T-helper 1 cell (primary cell): ENCODE measurements at regions not wholly inside any gene's neighbourhood (a gene's known extent, or its start where the extent isn't known, plus 50 kb on each side); places are given as distances from the start of the nearest gene placed in this dataset.

Experiments
- DNase-seq, 5 donors: peaks; one replicate each; pipeline ENCODE4 v3.0.0-alpha.2; 2012 to 2020

DNA sequence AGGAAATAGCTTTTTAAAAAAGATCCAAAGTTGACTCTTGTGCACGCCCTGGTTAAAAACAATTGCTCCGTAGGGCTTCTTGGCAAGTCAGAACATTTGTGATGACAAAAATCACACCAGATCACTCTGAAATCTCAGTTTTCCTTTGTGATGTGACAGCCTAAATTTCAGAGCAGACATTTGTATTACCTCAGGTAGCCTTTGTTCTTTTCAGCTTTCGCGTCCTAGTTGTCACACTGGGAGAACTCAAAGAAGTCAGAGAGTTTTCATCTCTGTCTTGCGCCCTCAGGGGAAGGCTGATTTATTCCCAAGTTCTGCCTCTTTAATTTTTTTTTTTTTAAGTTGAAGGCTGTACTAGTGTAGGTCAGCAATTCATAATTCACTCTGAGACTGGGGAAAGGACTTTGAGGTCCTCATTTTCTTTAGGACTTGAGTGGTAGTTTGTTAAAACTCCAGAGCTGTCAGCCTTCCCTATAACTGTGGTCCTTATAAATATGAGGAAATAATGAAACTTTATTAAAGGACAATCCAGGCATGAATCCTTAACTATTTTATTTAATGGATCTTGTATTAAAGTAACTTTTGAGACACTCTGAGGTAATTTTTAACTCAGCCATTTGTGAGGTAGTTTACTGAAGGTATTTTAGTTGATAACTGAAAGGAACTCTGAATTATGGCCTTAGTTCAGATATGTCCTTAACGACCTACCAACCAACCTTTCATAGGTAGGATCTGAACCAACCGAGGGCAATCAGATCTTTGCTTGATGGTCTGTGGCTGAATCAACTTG is 525.1 kb upstream of the FAM98A start:
- DNase-seq, result no peak

DNA sequence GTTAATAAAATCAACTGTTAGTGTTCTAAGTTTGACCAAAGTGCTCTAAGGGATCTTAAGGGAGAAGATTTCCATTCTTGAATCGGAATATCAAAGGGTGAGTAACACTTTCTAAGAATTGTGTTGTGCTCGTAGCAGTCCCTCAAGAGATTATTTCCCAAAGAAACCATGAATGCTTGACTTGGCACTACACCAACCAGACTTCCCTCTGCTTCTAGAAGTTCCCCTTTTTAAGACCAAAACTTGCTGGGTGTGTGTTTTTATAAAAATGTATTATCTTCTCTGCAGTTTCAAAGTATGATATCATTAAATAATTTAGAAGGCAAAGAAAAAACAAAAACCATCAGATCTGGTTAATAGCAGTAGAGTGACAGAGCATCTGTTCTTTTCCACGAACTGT is 522.0 kb upstream of the FAM98A start:
- DNase-seq, result no peak

DNA sequence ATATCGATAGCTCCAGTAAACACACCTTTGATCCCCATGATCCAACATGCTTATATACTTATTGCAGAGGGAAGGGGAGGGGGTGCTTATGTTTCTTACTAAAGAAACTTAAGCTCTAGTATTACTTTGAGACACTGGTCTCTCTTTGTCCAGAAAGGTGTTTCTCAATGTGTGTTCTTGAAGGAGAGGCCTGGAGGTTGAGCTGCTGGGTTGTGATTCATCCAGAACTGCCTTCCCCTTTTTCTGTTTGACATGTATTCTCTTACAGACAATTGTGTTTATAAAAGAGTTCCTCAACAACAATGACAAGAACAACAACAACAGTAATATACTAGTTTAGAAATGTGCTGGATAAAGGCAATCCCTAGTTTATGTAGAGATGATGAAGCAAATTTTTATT is 516.0 kb upstream of the FAM98A start:
- no peak for DNase-seq

DNA sequence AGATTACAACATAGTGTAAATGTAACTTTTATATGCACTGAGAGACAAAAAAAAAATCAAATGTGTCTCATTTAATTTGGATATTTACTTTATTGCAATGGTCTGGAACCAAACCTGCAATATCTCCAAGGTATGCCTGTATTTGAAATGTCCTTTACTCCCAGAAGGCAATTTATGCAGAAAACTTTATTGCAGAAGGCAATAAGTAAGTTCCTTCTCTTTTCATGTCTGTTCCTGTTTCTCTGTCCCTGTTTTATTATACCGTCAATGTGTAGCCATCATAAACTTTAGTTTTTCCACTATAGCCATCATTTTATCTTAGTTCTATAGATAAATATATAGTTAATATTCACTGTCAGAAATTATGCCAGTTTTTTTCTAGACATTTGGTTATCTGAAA is 513.1 kb upstream of the FAM98A start:
- DNase-seq, result no peak

DNA sequence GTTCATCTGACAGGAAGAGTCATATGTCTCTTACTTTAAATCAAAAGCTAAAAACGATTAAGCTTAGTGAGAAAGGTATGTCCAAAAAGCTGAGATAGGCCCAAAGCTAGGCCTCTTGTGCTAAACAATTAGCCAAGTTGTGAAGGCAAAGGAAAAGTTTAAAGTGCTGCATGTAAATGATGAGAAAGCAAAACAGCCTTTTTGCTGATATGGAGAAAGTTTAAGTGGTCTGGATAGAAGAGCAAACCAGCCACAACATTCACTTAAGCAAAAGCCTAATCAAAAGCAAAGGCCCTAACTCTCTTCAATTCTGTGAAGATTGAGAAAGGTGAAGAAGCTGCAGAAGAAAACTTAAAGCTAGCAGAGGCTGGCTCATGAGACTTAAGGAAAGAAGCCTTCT is 511.3 kb upstream of the FAM98A start:
- no peak for DNase-seq

DNA sequence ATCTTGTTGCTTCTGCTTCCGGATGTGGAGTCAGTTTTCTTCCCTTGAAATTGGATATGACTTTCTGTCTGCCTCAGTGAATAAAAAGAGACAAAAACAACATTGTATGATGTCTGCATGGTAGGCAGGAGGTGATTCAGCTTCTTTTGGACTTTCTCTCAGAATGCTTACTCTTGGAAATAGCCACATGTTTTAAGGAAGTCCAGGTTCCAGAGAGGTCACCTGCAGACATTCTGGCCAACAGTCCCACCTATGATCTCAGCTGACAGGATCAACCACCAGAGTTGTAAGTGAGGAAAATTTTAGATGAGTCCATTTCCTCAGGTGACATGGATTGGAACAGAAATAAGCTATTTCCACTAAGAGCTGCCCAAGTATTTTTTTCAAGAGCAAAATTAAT is 508.7 kb upstream of the FAM98A start:
- no peak for DNase-seq

DNA sequence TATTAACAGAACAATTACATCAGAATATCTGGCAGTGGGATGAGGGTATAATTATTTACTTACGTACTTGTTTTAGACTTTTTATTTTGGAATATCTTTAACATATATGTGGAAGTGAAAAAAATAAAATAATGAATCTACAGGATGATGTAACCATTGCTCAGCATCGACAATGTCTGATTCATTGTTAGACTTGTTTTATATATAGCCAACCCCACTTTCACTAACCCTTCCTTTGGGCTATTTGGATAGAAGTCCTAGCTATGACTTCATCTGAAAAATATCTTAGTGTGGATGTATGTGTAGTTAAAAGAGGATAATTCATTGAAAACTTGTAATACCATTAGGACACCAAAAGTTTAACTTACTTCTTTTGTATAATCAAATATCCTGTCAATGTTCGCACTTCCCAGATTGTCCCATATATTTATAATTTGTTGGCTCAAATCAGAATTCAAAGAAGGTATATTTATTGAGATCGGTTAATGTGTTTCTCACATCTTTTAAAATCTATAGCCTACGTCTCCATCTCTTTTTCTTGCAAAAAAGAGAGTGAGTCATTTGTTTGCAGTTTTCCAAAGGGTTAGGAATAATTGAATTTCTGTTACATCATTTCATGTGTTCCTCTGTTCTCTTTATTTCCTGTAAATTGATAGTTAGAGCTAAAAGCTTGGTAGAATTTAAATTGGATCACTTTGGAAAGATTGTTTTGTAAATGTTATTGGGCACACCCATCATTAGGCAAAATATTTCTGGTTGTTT is 506.1 kb upstream of the FAM98A start:
- DNase-seq, result no peak

DNA sequence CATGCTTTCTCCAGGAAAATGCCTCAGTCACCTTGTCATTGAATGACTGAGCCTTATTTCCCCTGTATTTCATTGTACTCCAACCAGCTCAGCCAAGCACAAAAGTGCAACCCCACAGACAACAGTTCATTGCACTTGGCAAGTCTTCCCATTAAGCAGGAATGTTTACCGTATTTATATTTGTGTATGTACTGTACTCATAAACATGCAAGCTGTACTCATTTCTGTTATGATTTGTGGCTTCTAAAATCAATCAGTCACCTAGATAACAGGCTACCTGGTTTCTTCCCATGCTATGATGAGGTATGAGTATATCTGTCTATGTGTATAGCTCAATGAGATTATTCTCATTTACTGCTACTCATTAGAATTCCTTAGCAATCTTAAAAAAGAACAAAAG is 505.5 kb upstream of the FAM98A start:
- DNase-seq, result no peak

DNA sequence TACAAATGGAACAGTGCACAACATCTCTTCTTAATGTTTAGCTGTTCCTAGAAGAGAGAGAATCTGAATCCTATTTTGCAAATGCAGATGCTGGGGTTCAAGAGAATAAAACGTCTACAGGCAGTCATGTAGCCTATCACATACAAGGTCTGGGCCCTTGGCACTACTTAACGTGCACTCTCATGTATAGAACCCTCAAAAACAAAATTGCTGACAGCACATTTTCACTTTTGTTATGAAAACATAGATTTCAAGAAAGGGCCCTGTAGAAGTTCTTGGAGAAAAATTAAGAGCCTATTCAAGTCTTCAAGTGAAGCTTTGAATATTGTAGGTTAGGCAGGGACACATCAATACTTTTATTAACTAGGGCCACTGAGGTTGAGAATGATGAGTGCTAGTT is 504.3 kb upstream of the FAM98A start:
- DNase-seq, result no peak

DNA sequence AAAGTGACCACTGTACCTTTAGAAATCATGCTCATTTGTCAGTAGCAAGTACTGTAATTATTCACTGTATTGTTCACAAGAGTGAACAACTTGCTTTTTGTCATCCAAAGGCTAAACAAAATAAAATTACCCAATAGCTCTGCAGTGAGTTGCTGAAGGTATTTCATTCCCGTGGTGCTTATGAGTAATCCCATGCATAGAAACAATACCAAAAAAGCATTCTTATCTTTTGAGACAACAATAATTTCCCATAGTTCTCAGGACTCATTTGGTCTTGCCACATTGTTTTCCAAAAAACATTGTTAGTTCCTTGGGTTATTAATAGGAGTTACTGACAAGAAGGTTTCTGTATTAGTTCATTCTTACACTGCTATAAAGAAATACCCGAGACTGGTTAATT is 503.2 kb upstream of the FAM98A start:
- DNase-seq, result no peak

DNA sequence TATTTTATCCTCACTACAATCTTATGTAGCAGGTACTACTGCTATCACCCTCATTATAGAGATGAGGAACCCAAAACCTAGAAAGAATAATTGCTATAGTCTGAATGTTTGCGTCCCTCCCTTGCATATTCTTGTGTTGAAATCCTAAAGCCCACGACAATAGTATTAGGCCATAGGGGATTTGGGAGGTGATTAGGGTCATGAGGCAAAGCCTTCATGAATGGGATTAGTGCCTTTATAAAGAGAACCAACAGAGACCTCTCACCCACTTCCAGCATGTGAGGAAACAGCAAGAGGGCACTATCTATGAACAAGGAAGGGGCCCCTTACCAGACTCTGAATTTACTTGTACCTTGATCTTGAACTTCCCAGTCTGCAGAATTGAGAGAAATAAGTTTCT is 500.3 kb upstream of the FAM98A start:
- DNase-seq, result no peak

DNA sequence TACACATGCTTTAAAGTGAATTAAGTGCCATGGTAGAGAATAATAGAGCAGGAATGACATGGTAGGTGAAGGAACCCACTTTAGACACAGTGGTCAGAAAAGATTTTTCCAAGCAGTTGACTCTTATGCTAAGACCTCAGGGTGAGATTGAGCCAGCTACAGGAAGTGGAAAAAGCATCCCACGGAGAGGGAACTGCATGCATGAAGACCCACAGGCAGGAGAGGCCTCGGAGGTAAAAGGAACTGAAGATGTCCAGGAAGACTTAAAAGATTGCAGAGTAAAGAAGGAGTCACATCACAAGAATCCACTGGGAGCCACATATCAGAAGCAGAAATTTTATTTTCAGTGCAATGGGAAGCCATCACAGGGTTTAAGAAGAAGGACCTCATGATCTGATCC is 499.2 kb upstream of the FAM98A start:
- DNase-seq, result no peak

DNA sequence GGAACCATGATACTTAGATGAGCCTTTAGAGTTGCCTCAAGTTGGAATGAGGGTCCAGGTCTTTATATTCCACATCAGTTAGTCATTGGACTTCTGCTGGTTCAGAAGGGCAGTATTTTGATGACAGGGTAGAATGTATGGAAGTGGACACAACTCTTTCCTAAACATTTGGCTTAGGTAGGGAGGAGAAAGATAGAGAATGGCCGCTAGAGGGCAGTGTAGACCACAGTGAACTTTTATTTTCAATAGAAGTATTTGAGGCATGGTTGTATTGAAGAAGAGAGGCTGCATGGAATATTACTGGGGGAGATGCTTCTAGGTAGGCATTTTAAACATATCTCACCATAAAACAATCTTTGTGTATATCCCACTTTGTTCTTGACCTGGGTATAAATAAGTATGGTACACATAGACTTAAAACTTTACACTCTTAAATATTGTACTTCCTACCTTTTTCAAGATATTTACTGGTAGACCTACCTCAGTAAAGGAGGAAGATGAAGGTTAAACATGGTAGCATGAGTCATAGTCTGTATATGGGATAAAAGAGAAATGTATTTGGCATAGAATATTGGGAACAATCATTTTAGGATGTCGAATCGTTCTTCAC is 497.6 kb upstream of the FAM98A start:
- peak in 4 of 5 donors; percentile 12 to 42 (median 20) for DNase-seq

DNA sequence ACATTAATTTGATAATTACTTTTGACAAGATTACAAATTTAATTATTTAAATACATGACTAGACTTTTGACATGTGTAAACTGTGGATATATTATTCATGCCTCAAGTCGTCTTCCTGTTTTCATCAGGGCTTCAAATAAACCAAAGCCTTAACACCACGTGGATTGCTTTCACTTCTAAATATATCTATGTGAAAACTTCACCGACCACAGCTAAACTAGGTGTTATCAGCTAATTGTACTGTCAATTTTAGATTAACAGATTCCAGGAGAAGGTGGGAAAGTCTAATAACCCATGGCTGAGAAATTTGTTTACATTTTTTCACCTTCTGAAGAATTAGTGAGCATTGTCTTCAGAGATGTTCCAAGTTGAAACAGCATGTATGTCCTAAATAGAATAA is 494.7 kb upstream of the FAM98A start:
- no peak for DNase-seq

DNA sequence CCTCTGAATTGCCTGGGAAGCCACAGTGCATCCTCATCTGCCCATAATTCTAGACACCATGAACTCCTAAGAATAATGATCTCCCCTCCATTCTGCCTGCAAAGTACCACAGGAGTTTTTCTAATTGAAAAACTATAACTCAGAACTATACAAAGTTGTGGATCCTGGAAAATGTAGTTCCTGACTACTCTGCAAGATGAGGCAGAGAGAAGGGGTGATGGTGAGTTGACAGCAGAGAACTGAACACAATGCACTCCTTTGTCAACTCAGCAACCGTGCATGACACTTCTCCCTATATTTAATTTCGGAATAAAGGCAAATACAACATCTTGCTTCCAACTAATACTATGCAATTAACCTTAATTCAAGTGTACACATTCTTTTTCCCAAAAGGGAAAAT is 471.1 kb upstream of the FAM98A start:
- DNase-seq, result no peak

DNA sequence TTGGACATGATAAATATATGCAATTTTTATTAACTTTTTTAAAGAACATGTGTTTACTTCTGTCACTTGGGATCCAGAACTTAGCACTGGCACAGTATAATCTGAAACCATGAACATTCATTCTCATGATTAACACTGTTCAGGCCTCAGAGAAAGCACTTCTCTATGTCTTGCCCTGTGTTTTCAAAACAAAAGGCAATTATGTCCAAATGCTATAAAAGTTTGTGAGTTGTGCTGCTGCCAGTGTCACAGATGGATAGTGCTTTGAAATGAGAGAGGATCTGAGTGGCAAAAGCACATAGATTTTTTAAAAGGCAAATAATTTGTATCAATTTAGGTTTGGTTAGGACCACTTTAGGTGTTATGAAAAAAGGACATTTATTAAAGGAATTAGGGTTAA is 470.5 kb upstream of the FAM98A start:
- DNase-seq, result no peak

DNA sequence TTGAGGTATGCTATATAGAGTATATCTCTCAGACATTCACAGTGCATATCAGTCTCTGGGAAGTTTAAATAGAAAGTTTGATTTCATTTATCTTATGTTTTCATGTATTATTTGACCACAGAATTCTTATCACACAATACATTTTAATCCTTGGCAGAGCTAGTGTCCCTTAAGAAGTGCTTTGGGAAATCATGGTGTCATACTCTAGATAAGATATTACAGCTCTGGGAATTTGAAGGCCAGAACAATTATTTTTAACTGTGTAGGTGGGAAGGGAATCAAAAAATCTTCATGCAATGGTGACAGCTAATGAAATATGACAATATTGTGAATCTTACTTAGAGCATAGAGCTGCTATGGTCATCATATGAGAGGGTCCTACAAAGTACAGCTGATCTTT is 451.3 kb upstream of the FAM98A start:
- no peak for DNase-seq

DNA sequence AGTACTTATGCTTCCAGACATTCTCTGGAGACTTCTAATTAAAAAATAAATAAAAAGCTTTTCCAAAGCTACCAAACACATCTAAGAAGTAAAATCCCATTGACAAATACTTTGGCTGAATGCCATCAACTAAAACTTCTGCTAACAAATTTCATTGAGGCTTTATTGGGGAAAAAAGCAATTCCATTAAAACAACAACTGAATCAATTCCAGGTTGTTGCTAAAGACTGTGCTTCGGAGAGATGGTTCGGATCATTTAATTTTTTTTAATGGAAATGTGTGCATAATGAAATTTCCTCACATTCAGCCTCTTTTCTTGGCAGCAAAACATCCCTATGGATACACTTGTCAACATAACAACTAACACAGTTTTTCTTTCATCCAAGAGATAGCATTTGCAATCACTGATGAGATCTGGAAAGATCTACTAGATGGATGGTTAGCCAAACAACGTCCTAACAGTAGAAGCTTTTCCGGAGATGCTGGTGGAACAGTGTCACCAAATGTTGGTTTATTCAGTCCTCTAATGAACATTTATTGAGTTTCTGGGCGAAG is 446.1 kb upstream of the FAM98A start:
- DNase-seq, result no peak

DNA sequence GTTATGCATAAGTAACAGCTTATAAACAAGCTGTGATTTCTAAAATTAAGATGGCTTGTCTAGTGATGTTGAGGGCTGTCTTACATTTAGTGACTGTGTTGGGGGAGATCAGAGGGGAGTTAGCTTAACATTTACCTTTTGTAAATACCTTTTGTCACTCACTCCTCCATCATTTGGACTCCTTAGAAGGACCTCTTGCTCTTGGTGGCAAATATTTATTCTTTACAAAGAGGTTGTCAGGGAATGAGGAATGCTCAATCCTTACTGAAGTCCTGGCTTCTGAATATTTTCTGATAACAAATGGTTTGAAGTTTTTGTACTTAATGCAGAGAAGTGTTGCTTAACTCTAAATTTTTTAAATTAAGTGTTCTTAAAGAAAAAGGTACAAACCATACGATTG is 438.8 kb upstream of the FAM98A start:
- no peak for DNase-seq

DNA sequence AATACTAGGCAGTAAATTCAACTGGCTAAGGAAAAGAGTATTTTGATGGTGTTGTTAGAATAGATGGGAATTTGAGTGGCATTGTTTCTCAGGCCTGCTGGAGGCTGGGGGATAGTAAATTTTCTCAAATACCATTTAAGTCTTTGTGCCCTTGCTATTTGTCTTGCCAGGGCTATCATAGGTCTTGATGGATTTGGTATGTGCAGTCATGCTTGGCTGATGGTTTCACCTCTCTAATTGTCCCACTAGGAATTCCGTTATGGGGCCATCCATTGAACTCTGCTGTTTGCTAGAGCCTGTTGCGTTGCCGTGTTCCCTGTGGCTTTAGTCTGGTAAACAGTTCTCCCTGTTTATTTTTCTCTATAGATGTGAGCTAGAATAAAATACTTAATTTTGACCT is 438.1 kb upstream of the FAM98A start:
- no peak for DNase-seq

DNA sequence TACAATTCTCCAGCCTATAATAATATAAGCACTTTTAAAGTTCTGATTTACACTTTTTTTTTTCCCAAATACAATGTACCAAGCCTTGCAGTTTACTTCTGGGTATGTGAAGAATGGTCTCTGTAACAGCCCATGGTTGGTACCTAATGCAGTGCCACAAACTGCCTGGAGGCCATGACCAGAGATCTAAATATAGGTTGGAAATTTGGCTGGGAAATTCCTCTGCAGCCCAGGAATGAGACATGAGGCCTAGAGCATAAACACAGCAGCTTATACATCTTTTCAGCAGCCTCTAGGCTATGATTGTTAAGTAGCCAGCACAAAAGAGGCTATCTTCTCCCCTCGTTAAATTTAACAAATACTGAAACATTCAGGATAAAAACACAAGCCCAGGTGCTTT is 432.0 kb upstream of the FAM98A start:
- no peak for DNase-seq

DNA sequence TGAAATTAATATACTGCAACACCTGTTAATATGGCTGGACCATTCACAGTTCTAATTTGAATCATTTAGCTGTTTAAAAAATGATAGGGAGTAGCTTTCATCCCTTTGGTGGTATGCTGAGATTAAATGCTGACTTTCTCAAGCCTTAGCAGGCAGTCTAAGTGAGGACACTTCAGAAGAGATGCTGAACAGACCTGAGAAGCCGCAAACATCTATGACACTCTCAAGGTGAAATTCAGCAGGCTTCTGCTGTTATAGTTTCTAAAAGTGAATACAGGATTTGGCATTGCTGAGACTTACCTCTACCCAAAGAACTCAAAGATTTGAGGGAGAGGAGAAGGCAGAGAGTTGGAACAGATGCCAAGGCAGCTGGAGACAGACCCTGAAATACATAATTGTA is 431.2 kb upstream of the FAM98A start:
- no peak for DNase-seq

DNA sequence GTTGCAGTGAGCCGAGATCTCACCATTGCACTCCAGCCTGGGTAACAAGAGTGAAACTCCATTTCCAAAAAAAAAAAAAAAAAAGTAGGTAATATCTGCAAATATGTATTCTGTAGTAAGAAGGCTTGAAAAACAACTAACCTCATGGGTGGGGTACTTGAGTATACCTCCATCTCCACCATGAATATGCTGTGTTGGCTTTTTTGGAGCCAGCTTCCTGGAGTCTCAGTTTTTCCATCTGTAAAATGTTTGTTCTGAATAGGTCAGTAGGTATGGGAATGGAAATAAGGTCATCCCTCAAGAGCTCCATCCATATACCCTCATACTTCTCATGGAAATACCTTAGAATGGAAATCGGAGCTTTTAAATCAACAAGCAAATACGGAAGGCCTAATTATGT is 430.0 kb upstream of the FAM98A start:
- DNase-seq, result no peak

DNA sequence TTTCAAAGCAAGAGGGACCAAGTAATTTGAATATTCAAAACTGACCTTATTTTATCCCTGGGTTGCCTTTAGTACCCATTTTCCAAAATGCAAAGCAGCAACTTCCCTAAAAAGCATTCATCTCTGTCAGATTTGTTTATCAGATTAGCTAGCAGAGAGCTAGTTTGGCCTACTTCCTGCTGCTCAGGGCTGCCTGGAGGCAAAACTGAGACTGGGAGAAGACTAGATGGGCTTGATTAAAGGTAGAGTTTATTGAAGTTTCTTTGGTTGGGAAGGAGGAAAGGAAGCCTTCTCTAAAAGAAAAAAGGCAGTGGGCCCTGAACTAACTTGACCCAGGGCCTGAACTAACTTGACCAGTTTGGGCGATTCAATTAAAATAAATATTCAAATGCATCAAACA is 426.1 kb upstream of the FAM98A start:
- DNase-seq, result no peak
